GM12878 (cell line): ENCODE measurements at regions not wholly inside any gene's neighbourhood (a gene's known extent, or its start where the extent isn't known, plus 50 kb on each side); places are given as distances from the start of the nearest gene placed in this dataset.

Experiments used
- ATAC-seq: fragments of 200-7000 bp; cut with Tn5 transposase; 3 replicates; pipeline ENCODE4 v1.9.1; 2020; ENCODE audit warnings: mild to moderate bottlenecking, moderate library complexity
- BruUV-seq: library from RNA; stranded (reverse); fragments of 400-500 nt; replicated peaks from 2 replicates; lab custom pipeline; 2021; lab: Mats Ljungman, UMichigan
- CTCF ChIA-PET: fragments of 300-600 bp; sonication (Branson Sonifier 250); formaldehyde crosslinking; extraction: SDS; loops from one replicate; lab custom pipeline; 2021; ENCODE audit warnings: inconsistent platforms; lab: Yijun Ruan, JAX
- POLR2A ChIA-PET: fragments of 350-600 bp; formaldehyde crosslinking; extraction: SDS; loops from one replicate; lab custom pipeline; 2021; ENCODE audit warnings: inconsistent platforms; lab: Charles Lee
- RAD21 ChIA-PET: fragments of 300-600 bp; sonication (Branson Sonifier 250); formaldehyde crosslinking; loops from one replicate; lab custom pipeline; 2023; ENCODE audit warnings: antibody characterized with exemption; ENCODE audit not compliant: unreplicated experiment; lab: Charles Lee
- SMC1A ChIA-PET: fragments of 300-600 bp; sonication (Branson Sonifier 250); formaldehyde crosslinking; loops from one replicate; lab custom pipeline; 2023; ENCODE audit not compliant: unreplicated experiment, uncharacterized antibody; lab: Charles Lee
- DNase-seq: peaks from one replicate; pipeline ENCODE4 v3.0.0-alpha.2; 2011; ENCODE audit warnings: low read depth, low spot score
- FAIRE-seq: peaks from 3 replicates; lab custom pipeline; 2011; peaks lifted over from hg19 to GRCh38; lab: Jason Lieb, UNC
- H2AFZ ChIP-seq: 2 replicates; pipeline ENCODE4 v1.6.0; 2011; ENCODE audit warnings: low read depth, low read length, control low read depth; ENCODE audit not compliant: control insufficient read depth
- H3K27ac ChIP-seq: 2 replicates; pipeline ENCODE4 v1.5.1; 2011; ENCODE audit warnings: control low read depth; ENCODE audit not compliant: control insufficient read depth, insufficient read depth
- H3K27me3 ChIP-seq, 2 experiments: replicated peaks in 1 of 2; 2 replicates each; pipeline versions ENCODE4 v1.6.0 to v1.6.1; 2011; ENCODE audit warnings: low read length in 1 of 2; ENCODE audit not compliant: control insufficient read depth in 2 of 2, insufficient read depth in 2 of 2
- H3K36me3 ChIP-seq, 2 experiments: 2 replicates each; pipeline ENCODE4 v1.5.1; 2011; ENCODE audit warnings: low read length in 1 of 2; ENCODE audit not compliant: control insufficient read depth in 2 of 2, insufficient read depth in 2 of 2
- H3K4me1 ChIP-seq: 2 replicates; pipeline ENCODE4 v1.6.1; 2011; ENCODE audit warnings: mild to moderate bottlenecking, low read length, moderate library complexity, mixed read lengths; ENCODE audit not compliant: control insufficient read depth, insufficient read depth
- H3K4me2 ChIP-seq: 2 replicates; pipeline ENCODE4 v1.6.0; 2011; ENCODE audit warnings: control low read depth; ENCODE audit not compliant: control insufficient read depth, insufficient read depth
- H3K4me3 ChIP-seq: fragments of 200-600 bp; sonication (generic); 2 replicates; pipeline ENCODE4 v1.5.1; 2016
- H3K79me2 ChIP-seq: 2 replicates; pipeline ENCODE4 v1.6.0; 2011; ENCODE audit warnings: low read length; ENCODE audit not compliant: control insufficient read depth, insufficient read depth
- H3K9ac ChIP-seq: 2 replicates; pipeline ENCODE4 v1.8.0; 2011; ENCODE audit warnings: low read length, control low read depth, mixed read lengths; ENCODE audit not compliant: control insufficient read depth, insufficient read depth
- H3K9me3 ChIP-seq: replicated peaks from 3 replicates; pipeline ENCODE4 v1.5.1; 2011; ENCODE audit warnings: mild to moderate bottlenecking, low read length; ENCODE audit not compliant: control insufficient read depth, insufficient read depth
- H4K20me1 ChIP-seq: 2 replicates; pipeline ENCODE4 v1.6.0; 2011; ENCODE audit not compliant: control insufficient read depth, insufficient read depth
- ATF2 ChIP-seq: IDR thresholded peaks from 2 replicates; pipeline ENCODE4 v1.6.1; 2012; ENCODE audit warnings: low read length, inconsistent platforms
- CUX1 ChIP-seq: IDR thresholded peaks from 2 replicates; pipeline ENCODE4 v1.6.1; 2012; ENCODE audit warnings: improper control_type of control experiment, low read depth, low read length; ENCODE audit not compliant: insufficient replicate concordance
- HDAC6 ChIP-seq: fragments of 200-600 bp; sonication (generic); IDR thresholded peaks from one replicate; pipeline ENCODE4 v1.8.0; 2017; ENCODE audit warnings: antibody characterized with exemption; ENCODE audit not compliant: unreplicated experiment
- IKZF1 ChIP-seq: fragments of 450-650 bp; conservative IDR thresholded peaks from 2 replicates; pipeline ENCODE4 v1.6.1; 2017; ENCODE audit warnings: antibody characterized with exemption, mild to moderate bottlenecking
- NR2C1 ChIP-seq: fragments of 450-650 bp; IDR thresholded peaks from 2 replicates; pipeline ENCODE4 v1.6.1; 2017; ENCODE audit warnings: antibody characterized with exemption, mild to moderate bottlenecking, moderate library complexity
- PKNOX1 ChIP-seq: fragments of 450-650 bp; IDR thresholded peaks from 2 replicates; pipeline ENCODE4 v1.6.1; 2016; ENCODE audit warnings: mild to moderate bottlenecking
- RAD21 ChIP-seq: IDR thresholded peaks from 2 replicates; pipeline ENCODE4 v1.6.1; 2011; ENCODE audit warnings: mild to moderate bottlenecking, low read depth, low read length, moderate library complexity; ENCODE audit not compliant: insufficient read depth
- YBX1 ChIP-seq: fragments of 450-650 bp; IDR thresholded peaks from 2 replicates; pipeline ENCODE4 v1.6.1; 2016; ENCODE audit warnings: antibody characterized with exemption
- YY1 ChIP-seq: IDR thresholded peaks from 2 replicates; pipeline ENCODE4 v1.6.1; 2011; ENCODE audit warnings: low read depth, mild to moderate bottlenecking, low read length
- WGBS: methylation state at CpG from one replicate; pipeline ENCODE4 v1.1.6; 2016; ENCODE audit warnings: low lambda C conversion rate; ENCODE audit not compliant: insufficient replicate concordance, insufficient coverage; ENCODE audit errors: missing lambda C conversion rate; 5-methylcytosine and 5-hydroxymethylcytosine counted together
- in situ Hi-C: fragments of 300-500 bp; cut with MboI; formaldehyde crosslinking; loops from 9 replicates; pipeline ENCODE4 v1.14.3; 2018; ENCODE audit warnings: mixed read lengths
- intact Hi-C: fragments of 100-400 bp; cut with micrococcal nuclease; formaldehyde crosslinking; loops from one replicate; pipeline ENCODE4 v1.14.2; 2022; ENCODE audit not compliant: unreplicated experiment

- TF ChIP-seq CUX1, result no peak
- no peak for TF ChIP-seq YBX1
- TF ChIP-seq PKNOX1, result no peak
Observed at GRCh38 chr9:93387791-93388190, 63.7 kb upstream of the FAM120A start (continued).

- WGBS, result 26% methylated on average over 9 of the region's 9 CpGs
- Histone ChIP-seq H4K20me1 (no peaks in the 10 kb centered on the region), H3K4me3 (no peak overlapping the region), H3K36me3 (no peaks in the 10 kb centered on the region), H3K27me3 (peaks cover 0 to 2% of the 10 kb centered on the region in 2 experiments; a peak in 1 of 4 replicates), H3K4me1 (no peaks in the 10 kb centered on the region), H2AFZ (no peak overlapping the region), H3K9ac (no peak overlapping the region), H3K27ac (no peak overlapping the region), H3K4me2 (no peak overlapping the region), H3K79me2 (no peaks in the 10 kb centered on the region), H3K9me3 (no peaks in the 10 kb centered on the region)
- FAIRE-seq, result no peak
- no TSS peak for BruUV-seq
- RAD21 ChIA-PET, result no interaction called here
- in situ Hi-C loops (no loop called here), intact Hi-C loops (no loop called here)
- ATAC-seq, result no peak
- SMC1A ChIA-PET, result no interaction called here
- CTCF ChIA-PET, result no interaction called here
- no peak for DNase-seq
- POLR2A ChIA-PET, result no interaction called here
- TF ChIP-seq RAD21, result no peak
- no peak for TF ChIP-seq IKZF1
- no peak for TF ChIP-seq YY1
- TF ChIP-seq PKNOX1, result no peak
- TF ChIP-seq HDAC6, result no peak
- TF ChIP-seq NR2C1, result no peak
- no peak for TF ChIP-seq ATF2
- TF ChIP-seq YBX1, result no peak
Observed at GRCh38 chr9:93390953-93391515, 60.5 kb upstream of the FAM120A start.
